Glomerular endothelial cell (primary cell): ENCODE measurements at regions not wholly inside any gene's neighbourhood (a gene's known extent, or its start where the extent isn't known, plus 50 kb on each side); places are given as distances from the start of the nearest gene placed in this dataset.
"Not testable (repeated sequence)": the region's sequence is repeated elsewhere in the genome, so short reads cannot be mapped to it uniquely, and the experiment has no call there.

Experiments used
- DNase-seq: peaks from one replicate; pipeline ENCODE4 v3.0.0-alpha.2; 2011; ENCODE audit warnings: low read depth, low spot score; ENCODE audit errors: extremely low read depth

GRCh38 chr1:221601166-221601565 is 140.7 kb downstream of the DUSP10 start:
- DNase-seq, result no peak

GRCh38 chr1:221602830-221603229 is 139.1 kb downstream of the DUSP10 start:
- no peak for DNase-seq

- DNase-seq, result not testable (repeated sequence)
Observed at GRCh38 chr1:221604390-221604789, 137.5 kb downstream of the DUSP10 start.

GRCh38 chr1:221604948-221605347 is 136.9 kb downstream of the DUSP10 start:
- no peak for DNase-seq

GRCh38 chr1:221605569-221605968 is 136.3 kb downstream of the DUSP10 start:
- no peak for DNase-seq

GRCh38 chr1:221606256-221606655 is 135.6 kb downstream of the DUSP10 start:
- DNase-seq, result no peak

GRCh38 chr1:221608835-221609320 is 133.0 kb downstream of the DUSP10 start:
- no peak for DNase-seq

- DNase-seq, result no peak
Observed at GRCh38 chr1:221611656-221612046, 130.2 kb downstream of the DUSP10 start.

- DNase-seq, result peak; percentile 5
Observed at GRCh38 chr1:221612047-221612777, 129.7 kb downstream of the DUSP10 start.

GRCh38 chr1:221620437-221621384 is 121.2 kb downstream of the DUSP10 start:
- no peak for DNase-seq

- no peak for DNase-seq
Observed at GRCh38 chr1:221621683-221622082, 120.2 kb downstream of the DUSP10 start.

GRCh38 chr1:221622389-221622788 is 119.5 kb downstream of the DUSP10 start:
- no peak for DNase-seq

- no peak for DNase-seq
Observed at GRCh38 chr1:221625026-221625425, 116.9 kb downstream of the DUSP10 start.

GRCh38 chr1:221626041-221626440 is 115.8 kb downstream of the DUSP10 start:
- DNase-seq, result no peak

- DNase-seq, result no peak
Observed at GRCh38 chr1:221630236-221630635, 111.7 kb downstream of the DUSP10 start.

- DNase-seq, result no peak
Observed at GRCh38 chr1:221631556-221631955, 110.3 kb downstream of the DUSP10 start.

- no peak for DNase-seq
Observed at GRCh38 chr1:221632072-221632471, 109.8 kb downstream of the DUSP10 start.

- no peak for DNase-seq
Observed at GRCh38 chr1:221633841-221634409, 108.0 kb downstream of the DUSP10 start.

GRCh38 chr1:221634606-221635005 is 107.3 kb downstream of the DUSP10 start:
- no peak for DNase-seq

GRCh38 chr1:221635305-221635704 is 106.6 kb downstream of the DUSP10 start:
- DNase-seq, result no peak

GRCh38 chr1:221636096-221636495 is 105.8 kb downstream of the DUSP10 start:
- no peak for DNase-seq
